HG03469 (cell line): ENCODE measurements at regions not wholly inside any gene's neighbourhood (a gene's known extent, or its start where the extent isn't known, plus 50 kb on each side); places are given as distances from the start of the nearest gene placed in this dataset.

Source experiments
- ATAC-seq: cut with Tn5 transposase; IDR thresholded peaks from one replicate; pipeline ENCODE4 v1.9.1; 2021; ENCODE audit warnings: mild to moderate bottlenecking, moderate library complexity, moderate number of reproducible peaks; ENCODE audit not compliant: unreplicated experiment

DNA sequence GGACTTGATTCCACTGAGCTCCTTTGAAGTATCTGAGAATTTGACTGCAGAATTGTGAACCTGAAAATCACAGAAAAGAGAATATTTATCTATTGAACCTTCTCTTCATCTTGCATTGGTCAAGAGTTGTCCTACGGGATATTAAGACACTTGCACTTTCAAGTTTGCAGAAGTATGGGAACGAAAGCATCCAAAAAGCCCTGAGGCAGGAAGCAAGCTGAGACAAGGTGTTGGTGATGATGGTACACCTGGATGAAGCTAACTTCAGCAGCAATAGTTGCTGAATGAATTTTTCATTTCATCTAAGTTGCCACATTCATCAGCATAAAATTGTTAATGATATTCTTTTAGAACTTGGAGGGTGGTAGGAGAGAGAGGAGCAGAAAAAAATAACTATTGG, 686.6 kb upstream of the ADAMTS5 start:
- no peak for ATAC-seq

DNA sequence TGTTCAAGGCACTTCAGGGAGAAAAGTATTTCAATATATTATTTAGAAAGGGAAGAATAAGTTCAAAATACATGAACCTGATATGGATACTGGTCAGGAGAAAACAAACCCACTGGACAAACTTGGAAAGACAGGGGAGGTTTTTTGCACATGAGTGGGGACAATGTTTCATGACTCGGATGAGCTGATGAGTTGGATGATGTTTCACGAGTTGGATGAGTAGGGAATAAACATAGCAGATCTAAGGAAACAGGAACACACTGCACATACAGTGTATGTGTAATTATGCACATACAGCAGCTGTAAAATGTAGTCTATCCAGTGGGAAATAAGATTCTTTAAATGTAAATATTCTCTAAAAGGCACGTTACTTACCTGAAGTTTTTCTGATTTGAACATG, 682.9 kb upstream of the ADAMTS5 start:
- ATAC-seq: no peak

DNA sequence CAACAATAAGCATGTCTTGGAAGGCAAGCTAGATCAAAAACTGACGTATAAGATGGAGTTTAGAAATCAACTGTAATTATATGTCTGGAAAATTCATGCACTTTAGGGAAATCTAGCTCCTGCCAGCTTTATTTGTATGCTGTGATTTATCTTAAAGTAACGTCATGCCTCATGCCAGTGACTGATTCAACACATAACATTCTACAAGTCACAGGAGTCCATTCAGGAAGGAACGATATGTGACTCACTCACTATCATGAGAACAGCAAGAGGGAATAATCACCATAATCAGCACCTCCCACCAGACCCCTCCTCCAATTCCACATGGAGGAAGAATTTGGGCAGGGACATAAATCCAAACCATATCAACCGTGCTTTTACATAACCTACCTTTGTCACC, 682.4 kb upstream of the ADAMTS5 start:
- no peak for ATAC-seq

DNA sequence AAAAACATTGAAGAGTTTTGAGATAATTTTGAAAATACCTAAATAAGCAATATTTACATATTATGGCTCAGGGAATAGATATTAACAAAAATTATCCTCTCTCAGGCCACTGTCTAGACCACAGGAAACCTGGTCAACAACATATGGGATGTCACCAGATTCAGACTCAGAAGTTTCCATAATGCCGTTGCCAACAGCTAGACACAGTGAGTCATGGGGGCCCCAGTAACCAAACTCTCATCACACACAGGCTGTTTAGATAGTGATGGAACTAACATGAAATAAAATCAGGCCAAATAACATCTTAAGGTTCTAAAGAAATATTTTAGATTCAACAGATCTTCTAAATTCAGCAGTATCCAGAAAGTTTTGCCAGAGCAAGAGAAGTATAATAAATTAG, 681.7 kb upstream of the ADAMTS5 start:
- no peak for ATAC-seq

DNA sequence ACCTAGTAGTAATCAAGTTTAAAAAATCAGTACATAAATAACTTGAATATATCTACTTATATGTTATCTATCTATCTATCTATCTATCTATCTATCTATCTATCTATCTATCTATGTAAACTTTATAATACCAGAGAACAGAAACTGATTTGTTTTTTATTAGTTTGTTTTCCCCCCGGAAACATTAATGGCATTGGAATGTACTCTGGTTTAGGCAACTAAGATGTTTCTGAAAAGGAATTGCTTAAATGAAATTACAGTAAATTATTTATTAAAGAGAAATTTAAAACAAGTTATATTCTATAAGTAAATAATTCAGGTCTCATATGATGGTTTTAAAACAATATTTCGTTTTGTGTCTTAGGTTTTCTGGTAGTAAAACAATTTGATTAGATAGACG, 681.0 kb upstream of the ADAMTS5 start:
- no peak for ATAC-seq

DNA sequence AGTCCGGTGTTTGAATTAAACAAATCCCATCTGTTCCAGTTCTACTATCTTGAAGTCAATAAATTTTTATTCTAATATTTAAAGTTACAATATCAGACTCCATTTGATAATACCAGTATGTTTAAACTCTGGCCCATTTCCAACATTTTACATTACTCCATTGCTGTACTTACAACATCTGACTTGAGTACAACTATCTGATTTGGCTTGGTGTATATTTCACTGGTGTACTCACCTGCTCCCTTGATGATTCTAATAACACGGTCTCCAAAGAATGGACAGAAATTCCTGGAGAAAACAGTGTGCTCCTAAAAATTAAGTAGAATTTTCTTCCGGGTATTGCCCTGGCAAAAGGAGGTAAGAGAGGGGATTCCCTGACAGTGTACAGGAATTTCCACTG, 680.5 kb upstream of the ADAMTS5 start:
- ATAC-seq: no peak

DNA sequence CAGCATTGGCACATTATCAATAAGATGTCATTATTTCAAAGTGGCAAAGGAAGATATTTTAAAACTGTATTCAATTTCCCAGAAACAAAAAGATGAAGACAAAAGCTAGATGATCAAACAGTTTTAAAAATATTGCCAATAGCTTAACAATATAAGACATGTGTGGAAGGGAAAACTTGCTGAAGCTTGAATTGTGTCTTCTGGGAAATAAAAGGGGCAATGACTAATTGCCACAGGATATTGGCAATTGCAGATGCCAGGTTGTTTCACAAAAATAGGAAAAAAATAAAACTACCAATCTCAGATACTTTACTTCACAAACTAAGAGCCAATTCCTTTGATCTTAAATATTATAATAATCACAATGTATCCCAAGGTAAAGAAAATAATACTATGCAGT, 679.8 kb upstream of the ADAMTS5 start:
- ATAC-seq: no peak

DNA sequence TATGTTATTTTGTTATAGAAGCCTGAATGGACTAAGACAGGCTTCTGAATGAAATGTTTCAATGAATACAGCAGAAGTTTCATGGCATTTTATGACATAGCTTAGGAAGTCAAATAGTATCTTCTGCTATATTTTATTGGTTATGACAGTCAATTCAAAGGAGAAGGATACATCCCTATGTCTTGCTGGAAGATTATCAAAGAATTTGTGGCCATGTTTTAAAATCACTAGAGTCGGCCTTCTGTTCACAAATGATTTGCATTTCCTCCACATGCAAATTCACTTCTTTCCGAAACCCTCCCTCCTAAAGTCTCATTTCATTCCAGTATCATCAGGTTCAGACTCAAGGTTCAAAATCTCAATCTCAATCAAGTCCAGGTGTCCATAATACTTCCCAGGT, 679.2 kb upstream of the ADAMTS5 start:
- ATAC-seq: no peak

DNA sequence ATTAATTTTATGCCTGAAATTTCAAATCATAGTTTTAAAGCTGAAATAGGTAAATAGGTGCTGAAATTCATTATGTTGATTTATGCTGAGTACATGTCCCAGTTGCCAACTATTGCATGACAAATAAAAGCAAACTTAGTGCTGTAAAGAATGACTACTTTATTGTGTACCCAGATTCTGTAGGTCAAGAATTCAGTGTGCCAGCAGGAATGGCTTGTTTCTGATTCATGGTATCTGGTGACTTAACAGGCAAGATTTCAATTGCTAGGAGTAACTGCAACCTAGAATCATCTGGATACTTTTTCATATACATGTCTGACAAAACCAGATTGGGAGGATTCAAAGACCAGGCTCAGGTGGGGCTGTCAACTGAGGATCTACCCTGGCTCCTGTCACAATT, 678.4 kb upstream of the ADAMTS5 start:
- ATAC-seq: no peak

DNA sequence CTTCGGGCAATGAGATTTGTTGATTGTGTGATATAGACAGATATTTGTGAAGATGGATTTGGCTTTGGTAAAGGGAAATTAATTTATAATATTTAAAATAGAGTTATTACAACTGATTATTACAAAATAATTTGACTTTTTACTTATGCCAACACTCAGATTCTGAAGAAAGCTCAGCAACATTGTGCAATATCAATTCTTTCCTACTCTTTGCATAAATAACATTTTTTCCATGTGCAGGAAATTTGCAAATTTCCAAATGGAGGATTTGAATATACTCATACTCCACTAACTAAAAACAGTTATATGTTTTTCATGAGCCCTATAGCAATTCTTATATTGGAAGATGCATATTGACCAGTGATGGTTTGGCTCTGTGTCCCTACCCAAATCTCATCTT, 676.4 kb upstream of the ADAMTS5 start:
- ATAC-seq: no peak

DNA sequence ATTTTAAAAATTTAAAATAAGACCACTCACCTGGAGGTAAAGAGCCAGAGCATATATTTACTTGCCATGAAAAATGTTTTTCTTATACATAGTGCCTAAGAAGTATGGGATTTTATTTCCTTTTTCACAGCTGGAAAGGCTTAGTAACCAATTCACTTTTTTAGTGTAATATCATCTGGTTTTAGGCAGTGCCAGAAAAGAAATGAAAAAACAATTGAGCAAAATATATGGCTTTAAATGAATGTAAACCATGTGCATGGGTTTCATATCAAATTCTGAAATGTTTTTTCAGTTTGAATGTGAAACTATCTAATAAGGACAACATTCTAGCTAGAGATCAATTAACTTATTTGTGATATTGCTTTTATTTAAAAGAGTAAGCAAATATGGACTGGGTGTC, 672.4 kb upstream of the ADAMTS5 start:
- no peak for ATAC-seq

DNA sequence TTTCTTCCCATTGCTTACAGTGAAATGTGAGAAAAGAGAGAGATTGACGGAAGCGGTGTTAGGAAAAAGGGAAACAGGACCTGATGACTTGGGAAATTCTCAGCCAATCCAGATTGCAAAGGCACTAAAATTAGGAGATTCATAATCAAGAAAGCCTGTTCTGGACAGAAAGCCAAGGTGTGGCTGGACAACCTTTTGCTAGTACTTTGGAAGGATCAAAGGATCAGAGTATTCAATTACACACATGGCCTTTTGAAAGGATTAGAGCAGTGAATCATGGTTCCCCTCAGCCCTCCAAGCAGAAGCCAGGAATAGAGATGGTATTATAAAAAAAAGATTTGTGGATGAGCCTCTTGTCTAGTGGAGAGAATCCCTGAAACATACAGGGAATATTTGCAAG, 669.8 kb upstream of the ADAMTS5 start:
- no peak for ATAC-seq

DNA sequence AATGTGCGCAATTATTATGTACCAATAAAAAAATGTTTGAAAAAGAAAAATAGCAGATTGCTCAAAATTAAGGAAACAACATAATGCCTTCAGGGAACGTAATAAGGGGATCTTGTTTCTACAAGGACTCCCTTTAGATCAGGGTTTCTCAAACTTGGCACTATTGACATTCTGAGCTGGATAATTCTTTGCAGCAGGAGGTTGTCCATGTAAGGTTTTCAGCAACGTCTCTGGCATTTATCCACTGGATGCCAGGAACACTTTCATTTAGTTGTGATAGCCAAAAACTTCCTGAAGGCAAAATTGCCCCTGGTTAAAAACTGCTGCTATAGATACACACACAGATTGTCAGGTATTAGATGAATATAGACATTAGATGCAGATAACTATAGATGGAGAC, 666.7 kb upstream of the ADAMTS5 start:
- no peak for ATAC-seq

DNA sequence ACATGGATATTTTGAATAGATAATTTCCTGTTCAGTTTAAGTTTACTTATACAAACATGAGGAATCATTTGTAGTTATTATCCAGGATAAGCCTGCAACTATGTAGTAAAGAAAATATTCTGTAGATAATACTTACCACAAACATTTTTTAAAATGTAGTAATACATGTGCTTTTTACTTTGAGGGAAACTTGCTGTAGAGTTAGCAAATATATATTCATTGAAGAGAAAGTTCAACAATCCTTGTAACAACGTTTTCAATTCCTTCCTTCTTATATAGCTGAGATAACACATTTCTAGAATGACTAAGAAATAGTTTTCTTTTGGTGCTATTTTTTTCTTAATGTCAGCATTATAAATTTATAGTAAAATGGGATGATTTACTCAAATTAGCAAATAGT, 664.6 kb upstream of the ADAMTS5 start:
- ATAC-seq: no peak

DNA sequence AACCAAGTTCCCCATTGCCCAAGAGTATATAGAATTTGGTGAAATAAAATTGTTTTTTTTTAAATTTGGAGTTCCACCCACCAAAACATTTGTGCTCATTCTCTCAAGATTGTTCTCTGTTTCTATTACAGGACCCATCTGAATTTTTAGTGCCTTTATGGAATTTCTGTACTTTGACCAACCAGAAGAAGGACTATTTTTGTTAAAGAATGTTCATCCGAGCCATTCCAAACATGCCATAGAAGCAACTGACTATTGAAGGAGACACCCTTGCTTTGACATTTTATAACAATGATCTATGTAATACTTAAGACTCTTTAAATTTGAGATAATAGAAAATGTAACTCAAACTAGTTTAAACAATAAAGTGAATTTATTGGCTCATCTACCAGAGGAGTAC, 655.7 kb upstream of the ADAMTS5 start:
- ATAC-seq: no peak

DNA sequence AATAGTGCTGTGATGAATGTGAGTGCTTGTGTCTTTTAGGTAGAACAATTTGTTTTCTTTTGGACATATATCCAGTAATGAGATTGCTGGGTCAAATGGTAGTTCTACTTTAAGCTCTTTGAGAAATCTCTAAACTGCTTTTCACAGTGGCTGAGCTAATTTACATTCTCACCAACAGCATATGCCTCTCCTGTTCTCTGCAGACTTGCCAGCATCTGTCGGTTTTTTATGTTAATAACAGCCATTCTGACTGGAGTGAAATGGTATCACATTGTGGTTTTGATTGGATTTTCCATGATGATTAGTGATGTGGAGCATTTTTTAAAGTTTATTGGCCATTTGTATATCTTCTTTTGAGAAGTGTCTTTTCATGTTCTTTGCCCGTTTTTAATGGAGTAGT, 647.3 kb upstream of the ADAMTS5 start:
- no peak for ATAC-seq

DNA sequence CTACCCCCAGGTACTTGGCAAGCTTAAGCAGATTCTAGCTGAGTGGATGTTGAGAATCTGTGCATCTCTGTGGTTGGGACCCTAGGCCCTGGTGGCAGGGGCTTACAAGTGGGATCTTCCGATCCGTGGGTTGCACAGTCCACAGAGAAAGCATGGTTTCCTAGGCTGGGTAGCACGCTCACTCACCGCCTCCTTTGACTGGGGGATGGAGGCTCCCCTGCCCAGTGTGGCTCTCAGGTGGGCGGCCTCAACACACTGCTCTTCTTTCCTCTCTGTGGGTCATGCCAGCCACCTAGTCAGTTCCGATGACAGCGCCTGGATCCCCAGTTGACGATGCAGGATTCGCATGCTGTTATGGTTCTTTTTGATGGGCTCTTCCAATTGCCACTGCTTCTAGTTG, 639.5 kb upstream of the ADAMTS5 start:
- no peak for ATAC-seq

DNA sequence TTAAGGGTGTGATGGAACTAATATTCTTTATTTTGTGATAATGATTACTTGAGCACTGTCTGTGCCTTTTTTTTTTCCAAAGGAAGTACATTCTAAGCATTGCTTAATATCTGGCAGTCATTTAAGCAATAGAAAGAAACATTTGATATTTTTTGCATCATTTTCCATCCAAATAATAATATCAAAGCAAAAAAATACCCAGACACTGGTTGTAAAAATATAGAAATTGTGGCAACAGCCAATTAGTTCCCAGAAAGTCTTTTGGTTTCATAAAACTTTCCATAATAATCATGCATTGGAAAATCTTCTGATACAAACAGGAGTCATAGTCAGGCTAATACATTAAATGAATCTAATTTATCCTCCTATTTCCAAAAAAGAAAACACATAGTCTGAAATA, 629.3 kb upstream of the ADAMTS5 start:
- ATAC-seq: no peak

DNA sequence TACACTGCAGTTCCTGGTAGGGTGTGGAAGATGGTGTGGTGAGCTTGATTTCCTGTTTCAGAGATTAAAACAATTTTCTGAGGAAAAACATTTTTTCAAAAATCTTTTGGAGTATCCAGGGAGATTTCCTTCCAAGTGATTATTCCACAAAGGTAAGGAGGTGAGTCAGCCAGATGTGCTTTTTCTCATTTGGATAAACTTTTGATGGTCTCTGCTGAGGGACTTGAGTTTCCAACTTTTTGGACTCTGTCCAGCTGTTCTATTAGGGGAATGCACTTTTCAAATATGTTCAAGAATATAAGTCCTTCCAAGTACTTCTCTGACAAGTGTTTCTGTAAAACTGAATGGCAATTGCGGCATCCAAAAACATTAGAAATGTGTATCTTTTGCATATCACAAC, 628.8 kb upstream of the ADAMTS5 start:
- no peak for ATAC-seq

DNA sequence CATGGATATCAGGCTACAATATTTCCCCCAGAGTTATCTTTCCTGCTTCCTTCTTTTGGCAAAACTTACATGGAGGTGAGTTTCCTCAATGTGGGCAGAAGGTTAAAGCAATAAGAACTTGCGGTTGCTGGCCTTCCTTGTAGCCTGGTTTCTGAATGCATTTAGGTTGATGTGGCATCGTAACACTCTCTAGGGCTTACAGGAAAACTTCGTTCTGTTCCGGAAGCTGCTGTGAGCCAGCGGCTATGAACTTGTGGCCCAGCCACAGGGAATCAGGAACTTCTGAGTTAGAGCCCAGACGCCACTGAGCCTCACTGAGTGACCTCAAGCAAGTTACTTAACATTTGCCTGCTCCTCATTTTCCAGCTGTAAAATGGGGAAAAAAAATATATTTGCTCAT, 623.4 kb upstream of the ADAMTS5 start:
- ATAC-seq: no peak

DNA sequence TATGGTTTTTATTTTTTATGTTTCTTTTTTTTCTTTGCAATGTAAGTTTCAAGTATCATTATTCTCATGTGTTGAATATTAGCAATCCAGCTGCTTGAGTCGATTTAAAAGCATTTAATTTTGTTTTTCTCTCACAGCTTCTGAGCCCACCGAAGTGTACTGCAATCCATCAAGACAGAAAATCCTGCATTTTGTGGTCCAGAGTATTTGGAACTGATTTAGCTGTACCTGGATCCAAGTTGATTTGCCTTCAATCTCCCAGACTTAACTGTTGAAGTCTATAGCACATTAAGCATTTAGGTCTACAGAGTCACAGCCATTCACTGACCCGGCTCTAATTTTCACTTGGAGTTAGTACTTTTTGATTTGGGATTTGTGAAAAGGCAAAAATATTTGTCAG, 622.9 kb upstream of the ADAMTS5 start:
- ATAC-seq: no peak

DNA sequence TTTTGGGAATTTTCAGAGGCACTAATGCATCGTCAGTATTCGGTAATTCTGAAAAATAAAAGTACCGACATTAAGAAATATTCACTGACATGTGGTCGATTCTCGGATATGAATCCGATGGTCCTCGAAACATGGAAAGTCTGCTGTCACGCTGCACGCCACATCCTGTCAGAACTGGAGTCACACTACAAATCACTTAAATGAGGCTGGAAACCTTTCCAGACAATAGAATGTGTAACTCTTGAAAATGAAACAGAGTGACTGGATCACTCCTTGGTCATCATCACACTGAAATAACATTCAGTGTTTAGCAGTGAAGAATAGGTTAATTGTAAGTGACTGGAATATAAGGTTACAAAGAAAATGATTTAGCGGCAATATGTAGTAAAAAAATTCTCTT, 620.1 kb upstream of the ADAMTS5 start:
- ATAC-seq: no peak

DNA sequence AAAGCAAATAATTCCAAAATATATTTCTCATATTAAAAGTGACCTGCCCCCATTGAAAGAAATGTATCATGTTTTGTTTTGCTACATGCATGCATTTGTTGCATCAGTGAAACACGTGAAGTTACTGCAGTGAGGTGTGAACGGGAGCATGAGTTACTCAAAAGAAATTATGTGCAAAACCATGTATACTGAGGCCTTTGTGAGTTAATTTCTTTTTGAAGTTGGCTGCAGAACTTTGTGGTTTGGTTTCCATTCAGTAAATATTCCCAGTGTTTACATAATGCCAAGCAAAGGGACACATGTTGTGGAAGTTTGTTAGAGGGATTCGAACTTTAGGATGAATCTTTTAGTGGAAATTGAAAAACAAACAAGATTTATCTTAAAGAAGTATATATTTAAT, 619.4 kb upstream of the ADAMTS5 start:
- ATAC-seq: no peak

DNA sequence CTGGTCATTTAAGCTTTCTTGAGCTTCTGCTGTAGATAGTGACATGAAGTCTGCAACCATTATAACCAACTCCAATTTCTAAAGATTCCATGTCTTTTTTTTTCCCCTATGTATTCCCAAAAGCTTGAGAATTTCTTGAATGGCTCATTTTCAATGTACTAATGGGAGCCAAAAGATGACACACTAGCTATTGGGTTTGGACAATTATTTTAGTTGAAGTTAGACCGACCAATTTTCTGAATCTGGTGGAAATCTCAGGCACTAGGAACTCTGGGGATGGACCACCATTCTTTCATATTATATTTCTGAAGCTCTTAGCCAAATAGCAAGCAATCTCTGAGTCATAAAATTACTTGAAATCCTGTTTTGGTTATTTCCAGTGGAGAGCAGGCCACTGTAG, 617.4 kb upstream of the ADAMTS5 start:
- ATAC-seq: no peak
